NCI-H2196 treated with DMSO at 0.1 percent for 48 hours (cell line): ENCODE measurements at regions not wholly inside any gene's neighbourhood (a gene's known extent, or its start where the extent isn't known, plus 50 kb on each side); places are given as distances from the start of the nearest gene placed in this dataset.
"Not testable (repeated sequence)": the region's sequence is repeated elsewhere in the genome, so short reads cannot be mapped to it uniquely, and the experiment has no call there.

Experiments
- DNase-seq: peaks from one replicate; lab custom pipeline; 2025; ENCODE audit not compliant: unreplicated experiment; lab: John Stamatoyannopoulos, UW

DNA sequence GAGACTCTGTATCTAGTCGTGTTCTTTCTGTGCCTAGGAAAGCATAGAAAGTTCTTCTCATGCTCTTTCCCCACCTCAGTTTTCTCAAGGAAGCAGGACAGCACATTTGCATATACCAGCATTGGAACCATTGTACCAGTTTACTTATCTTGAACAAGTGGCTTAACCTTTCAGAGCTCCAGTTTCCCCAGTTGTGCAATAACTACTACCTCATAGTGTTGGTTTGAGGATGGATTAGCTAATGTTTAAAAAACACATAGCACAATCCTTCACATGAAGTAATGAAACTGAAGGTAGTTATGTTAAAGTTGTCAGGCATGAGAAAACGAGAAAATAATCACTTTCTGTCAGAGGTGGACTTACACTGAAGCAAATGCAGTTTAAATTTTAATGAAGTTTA is 92.2 kb upstream of the H2AZ1 start:
- no peak for DNase-seq

DNA sequence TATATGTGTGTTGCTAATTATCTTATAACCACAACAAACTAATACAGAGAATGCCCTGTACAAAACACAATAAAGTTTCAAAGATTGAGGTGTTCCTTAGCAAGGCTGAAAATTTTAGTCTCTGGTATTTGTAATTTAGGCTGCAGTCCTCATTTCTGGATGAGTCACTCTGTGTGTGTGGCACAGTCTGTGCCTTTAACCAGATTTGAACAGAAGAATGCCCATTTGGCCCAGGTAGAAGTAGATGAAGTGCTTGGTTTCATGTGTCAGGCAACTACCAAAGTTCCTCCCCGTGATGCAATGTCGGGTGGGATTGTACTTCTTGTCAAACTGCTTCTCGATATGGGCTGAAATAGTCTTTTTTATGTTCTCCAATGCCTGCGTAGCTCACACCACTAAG is 91.6 kb upstream of the H2AZ1 start:
- DNase-seq: no peak

DNA sequence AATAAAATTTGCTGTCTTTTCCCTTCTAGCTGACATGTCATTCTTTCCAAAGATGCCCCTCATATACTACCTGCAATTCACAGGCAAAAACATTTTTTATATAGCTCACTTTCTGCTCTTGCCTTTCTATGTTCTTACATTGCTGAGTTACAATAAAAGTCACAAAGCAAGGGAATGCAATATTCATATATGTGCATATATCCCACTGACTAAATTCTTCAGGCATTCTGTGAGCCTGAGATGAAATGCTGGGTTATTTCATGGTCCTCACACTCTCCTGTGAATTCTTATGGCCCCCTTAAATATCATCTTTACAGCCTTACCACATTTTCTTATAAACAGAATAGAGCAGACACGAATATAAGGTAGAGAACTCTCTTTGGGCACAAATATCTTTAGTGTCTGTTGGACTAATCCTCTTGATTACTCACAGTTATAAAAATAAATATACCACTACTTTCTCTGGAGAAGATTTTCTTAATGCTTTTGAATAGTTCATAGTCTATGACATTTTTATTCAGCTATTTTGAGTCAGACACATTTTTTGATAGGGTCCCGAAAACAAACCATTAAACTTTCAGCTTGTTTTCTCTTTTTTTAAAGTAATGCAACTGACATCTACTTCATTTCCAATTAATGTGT is 84.1 kb upstream of the H2AZ1 start:
- DNase-seq: no peak

DNA sequence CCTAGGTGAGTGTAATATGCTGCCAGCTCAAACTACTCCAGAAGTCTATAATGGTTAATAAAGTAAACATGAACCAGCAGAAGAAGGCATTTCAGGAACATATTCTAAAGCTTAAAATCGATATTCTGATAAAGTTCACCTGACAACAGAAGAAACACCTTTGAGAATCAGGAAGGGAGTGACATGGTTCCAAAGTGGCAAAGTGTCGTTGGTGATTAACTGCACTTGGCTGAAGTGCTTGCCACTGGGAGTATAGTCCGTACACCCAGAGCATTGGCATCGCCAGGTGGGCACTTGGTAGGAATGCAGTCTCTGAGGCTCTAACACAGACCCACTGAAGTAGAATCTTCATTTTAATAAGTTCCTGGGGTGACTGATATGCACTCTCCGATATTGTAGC is 76.0 kb upstream of the H2AZ1 start:
- no peak for DNase-seq

DNA sequence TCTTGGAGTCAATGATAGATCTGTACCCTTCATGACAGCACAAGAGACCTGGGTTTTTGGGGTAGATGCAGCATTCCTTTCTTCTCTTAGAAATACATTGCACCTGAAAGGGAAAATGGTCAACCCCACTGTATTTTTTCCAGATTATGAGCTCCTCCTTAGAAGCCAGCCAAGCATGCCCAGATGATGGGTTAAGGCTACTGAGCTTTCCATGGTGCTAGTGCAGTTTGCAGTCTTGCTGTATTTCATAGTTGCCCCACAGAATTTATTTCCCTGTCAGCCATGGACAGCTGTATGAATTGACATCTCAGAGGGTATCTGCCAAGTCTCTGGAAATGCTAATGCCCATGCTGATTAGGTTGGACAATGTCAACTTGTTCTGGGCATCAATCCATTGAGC is 73.7 kb upstream of the H2AZ1 start:
- DNase-seq: no peak

DNA sequence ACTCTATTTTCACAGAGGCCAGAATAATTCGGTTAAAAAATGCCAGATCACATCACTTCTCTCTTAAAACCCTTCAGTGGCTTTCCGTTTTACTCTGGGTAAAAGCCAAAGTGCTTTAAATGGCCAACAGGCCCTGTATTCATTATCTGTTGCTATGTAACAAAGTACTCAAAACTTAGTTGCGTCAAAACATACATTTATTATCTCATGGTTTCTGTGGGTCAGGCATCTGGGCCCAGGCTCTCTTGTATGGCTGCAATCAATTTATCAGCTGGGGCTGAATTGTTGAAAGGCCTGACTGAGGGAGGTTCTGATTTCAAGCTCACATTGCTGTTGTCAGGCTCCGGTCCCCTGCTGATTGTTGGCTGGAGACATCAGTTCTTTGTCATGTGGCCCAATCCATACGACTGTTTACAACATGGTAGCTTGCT is 72.7 kb upstream of the H2AZ1 start:
- no peak for DNase-seq

DNA sequence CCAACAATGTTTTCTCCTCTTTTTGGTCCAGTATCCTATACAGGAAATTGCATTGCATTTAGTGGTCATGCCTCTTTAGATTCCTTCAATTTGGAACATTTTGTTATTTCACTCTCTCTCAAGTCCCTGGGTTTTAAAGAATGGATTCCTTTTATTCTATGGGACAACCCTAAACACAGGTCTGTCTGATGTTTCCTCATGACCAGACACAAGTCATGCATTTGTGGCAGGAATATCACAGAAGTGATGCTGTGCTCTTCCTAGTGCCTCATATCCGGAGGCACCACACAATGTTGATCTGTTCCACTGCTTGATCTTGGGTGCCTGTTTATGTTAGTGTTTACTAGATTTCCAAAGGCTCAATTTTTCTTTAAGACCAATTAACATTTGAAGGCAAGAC is 69.7 kb upstream of the H2AZ1 start:
- no peak for DNase-seq

DNA sequence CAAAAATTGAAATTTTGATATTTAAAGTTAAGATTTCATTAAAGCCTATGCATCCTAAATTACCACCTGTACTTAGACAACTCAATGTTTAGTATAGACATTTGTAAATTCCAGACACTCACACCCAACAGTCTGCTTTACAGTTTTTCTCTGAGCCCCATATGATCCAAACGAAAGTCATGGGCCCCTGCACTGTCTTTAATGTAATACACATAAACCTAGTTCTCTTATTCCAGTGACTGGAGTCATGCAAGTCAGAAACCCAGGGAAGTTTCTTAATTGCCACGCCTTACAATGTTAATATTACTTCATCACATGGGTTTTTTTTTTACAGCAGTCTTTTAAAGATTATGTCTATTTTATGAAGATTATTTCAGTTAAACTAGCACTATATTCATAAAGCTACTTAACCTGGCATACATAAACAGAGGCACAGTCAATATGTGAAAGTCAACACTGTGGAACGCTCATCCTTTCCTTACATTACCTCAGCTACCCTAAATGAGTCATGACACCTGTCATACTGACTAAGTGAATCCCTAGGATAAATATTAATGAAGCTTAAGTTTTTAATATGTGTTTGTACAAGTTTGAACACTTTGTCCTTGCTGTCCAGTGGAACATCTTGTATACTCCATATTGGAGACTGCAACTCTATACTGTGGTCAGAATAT is 67.7 kb upstream of the H2AZ1 start:
- DNase-seq: no peak

DNA sequence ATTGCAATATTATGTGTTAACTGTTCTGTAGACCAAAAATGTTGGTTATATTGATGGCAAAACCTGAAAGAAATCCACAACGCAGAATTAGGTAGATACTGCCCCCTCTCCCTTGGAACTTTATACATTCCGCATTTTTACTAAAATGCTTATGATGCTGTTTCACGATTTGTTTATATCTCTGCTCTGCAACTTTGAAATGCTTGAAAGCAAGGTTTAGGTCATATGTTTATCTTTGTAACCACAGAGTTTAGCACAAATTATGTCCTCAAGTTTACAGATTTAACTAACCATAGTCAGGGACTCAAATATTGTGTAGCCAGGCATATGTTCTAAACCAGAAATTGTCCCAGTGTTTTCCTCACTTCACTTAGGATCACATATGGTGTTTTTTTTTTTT is 66.1 kb upstream of the H2AZ1 start:
- DNase-seq: no peak

DNA sequence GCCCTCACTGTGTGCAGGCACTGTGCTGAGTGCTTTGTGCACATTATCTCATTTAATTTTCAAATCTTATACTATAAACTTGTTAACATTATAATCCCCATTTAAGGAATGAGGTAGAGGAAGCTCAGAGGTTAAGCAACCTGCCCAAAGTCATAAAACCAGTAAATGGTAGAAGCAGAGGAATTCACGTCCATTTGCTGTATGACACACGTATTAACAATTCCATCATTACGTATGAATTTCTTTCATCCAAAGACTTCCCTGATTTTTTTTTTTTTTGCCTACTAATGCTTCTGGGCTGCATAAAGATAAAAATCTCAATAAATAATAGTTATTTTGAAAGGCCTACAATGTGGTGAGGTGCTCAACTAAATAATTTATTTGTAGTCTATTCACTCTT is 64.5 kb upstream of the H2AZ1 start:
- DNase-seq: no peak

DNA sequence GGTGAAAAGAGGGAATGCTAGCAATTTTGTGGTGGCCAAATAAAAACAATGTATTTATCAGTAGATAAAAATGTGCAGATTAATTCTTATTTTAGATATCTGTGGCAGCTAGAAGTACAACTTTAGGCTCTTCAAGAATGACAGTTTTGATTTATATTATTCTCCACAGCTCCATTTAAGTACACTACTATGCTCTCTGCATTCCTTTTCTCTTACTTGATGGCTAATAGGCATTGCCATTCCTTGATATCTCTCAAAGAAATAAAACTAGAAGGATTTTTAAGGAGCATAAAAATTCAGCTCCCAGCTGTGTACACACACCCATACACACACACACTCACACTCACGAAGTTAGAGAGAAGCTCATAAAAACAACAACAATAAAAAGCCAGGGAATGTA is 59.4 kb upstream of the H2AZ1 start:
- DNase-seq: no peak

DNA sequence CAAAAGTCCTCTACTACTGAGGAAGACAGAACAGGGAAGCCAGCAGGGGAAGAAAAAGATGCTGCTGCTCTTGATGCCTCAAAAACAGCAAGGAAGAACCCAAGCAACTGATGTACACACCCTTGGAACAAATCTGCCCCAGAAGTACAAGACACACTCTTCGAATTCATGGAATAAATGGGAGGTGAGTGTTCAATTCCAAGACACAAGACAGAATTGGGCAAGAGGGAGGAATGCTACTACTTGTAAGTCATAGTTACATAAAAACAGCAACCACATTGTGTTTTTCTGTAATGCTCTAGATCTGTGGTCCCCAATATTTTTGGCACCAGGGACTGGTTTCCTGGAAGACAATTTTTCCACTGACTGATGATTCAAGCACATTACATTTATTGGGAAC is 58.0 kb upstream of the H2AZ1 start:
- no peak for DNase-seq

DNA sequence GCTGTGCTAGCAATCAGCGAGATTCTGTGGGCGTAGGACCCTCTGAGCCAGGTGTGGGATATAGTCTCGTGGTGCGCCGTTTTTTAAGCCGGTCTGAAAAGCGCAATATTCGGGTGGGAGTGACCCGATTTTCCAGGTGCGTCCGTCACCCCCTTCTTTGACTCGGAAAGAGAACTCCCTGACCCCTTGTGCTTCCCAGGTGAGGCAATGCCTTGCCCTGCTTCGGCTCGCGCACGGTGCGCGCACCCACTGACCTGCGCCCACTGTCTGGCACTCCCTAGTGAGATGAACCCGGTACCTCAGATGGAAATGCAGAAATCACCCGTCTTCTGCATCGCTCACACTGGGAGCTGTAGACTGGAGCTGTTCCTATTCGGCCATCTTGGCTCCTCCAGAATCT is 56.1 kb upstream of the H2AZ1 start:
- DNase-seq: not testable (repeated sequence)
